ENCODE measurements at regions not wholly inside any gene's neighbourhood (a gene's known extent, or its start where the extent isn't known, plus 50 kb on each side); places are given as distances from the start of the nearest gene placed in this dataset.

DNA sequence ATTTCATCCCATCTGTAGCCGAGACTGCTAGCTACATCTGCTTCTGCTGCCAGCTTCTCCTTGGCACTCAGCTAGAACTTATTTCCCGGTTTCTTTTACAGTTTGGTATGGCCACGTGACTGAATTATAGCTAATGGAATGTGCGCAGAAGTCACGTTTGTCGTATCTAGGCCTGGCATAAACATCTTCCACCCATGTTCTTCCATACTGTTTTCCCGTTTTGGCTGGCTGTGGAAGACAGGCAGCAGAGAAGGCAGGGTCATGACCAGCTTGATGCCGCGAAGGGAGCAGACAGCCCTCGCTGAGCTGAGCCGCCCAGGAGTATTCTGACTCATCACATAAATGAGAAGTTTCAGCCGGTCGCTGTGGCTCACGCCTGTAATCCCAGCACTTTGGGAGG is 186.7 kb downstream of the RFC3 start:
- DNase-seq = no peak

DNA sequence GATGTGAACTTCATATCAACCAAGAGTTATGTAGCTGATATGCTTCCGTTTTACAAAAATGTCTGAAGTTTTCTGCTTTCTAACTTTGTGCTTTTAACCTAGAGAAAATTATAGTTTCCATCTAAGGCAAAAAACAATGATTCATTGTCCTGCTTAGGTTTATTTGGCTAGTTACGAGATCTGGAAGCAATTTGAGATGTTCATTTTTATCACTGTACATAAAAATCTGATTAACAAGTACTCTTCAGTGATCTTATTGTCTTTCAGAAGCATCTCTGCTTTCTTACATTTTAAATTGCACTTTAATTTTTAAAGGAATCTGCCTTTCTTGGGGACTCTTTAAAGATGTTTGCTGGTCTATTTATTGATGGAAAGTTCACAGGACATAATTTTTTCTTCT is 188.1 kb downstream of the RFC3 start:
- DNase-seq = no peak

DNA sequence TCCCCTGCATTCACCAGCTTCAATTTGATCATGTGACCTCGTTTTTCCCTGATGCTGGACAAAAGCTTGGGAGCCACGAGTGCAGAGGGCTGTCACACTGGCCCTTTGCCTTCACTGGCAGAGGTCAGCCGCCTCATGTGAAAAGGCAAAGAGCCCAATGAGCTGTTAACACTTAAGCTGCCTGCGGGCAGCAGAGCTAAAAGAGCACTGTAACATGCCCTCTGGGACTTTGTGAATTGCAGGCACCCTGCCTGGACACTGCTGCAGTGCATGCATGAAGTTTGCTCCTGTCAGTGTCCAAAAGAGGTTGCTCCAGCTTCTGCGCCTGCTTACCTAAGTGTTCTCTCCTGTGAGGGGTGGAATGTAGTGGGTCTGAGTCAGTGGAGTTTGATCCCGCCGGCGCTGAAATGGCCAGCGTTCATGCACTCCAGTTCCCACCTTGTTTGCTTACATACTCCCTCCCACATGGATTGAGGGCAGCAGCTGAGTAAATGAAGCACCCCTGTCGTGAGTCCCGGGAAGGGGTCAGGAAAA is 193.7 kb downstream of the RFC3 start:
- no peak for DNase-seq

DNA sequence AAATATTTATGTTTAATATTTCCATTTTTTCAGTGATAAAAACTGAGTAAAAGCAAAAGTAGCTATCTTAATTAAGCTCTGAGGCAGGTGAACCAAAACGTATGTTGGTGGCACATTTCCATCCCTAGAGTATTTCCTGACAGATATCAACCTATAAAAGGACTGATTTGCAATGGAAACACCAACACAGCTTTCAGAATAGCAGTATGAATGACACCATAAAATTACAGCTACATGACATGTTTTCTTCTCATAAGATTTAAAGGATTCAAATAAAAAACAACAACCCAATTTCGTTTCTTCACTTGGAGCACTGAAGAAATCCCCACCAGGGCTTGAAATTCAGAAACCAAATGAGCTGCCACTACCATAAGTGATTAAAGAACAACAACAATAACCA is 194.4 kb downstream of the RFC3 start:
- no peak for DNase-seq

DNA sequence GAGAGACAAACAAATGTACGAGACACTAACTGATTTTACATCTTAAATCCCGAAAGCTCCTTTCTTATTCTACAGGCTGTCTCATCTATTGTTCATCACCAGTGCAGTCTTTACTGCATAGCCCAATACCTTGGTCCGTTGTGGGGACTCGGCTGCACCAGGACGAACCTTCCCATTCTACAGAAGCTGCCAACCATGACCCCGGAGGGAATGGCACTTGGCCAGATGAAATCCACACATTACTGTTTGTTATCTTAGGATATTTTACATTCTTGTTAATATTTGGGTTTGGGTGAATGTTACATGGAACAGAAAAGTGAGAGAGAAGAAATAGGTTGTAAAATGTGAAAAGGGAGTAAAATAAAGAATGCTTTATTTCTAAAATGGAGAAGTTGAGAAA is 195.1 kb downstream of the RFC3 start:
- no peak for DNase-seq

DNA sequence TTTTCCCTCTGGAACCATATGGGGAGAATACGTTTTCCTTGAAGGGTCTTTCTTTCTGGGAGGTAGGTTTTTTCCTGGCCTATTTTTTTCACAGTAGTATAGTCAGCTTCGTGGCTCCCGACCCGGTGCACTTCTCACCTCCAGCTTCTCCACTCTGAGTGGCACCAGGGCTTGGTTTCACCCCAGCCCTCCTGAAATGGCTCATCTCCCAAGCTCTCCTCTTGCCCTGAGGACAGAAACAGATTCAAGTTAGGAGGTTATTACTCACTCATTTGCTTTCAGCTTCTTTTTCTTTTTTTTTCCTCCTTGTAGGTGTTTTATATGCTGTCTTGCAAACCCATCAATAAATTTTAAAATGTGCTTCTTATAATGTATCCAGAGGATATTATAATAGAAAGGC is 199.3 kb downstream of the RFC3 start:
- DNase-seq = no peak

DNA sequence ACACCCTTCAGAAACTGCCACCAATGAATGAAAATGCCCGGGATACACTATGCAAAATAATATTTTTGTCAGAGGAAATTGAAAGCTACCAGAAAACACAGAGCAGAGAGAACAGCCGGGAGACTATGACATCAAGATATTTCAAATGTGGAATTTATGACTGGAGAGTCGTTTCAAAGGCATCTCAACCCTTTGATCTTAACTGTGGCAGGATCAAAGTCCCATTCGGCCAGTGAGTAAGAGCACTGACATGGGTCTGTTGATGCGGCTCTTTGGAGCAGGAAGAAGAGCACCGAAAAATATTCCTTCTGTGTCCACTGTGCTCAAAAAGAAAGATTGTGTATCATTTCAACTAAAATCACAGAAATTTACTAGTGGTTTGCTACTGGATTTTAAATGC is 201.9 kb downstream of the RFC3 start:
- no peak for DNase-seq

DNA sequence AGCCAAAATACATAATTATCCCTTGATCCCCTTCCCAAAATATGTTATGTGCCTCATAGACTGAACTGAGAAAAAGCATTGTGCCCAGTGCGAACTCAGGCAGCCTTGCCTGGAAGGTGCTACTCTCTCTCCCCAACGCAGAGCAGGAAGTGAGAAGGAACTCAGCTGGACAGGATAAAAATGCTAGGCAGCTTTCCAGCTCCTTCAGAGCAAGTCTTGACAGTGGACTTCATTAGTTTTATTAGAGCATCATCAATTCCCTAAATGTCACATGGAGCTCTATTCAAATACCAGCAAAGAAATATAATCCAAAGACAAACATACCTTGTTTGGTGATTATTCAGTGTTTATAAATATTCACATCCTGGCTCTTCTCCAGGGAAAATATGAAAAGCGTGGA is 202.4 kb downstream of the RFC3 start:
- no peak for DNase-seq

DNA sequence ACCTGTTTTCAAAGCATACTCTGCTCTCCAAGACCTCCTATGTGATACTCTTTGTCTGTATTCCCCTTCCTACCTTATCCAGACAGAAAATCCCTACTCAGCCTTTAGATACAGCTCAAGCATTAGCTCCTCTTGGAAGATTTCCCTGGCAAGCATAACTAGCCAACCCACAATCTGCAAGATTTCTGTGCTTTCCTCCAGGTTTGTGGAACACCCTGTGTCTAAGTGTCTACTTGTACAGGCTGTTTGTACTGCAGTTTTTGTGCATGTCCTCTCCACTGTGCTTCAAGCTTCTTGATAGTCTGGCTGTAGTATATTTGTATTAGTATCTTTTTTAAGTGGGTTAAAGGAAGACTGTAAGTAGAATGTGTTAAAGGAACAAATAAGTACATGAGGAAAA is 203.7 kb downstream of the RFC3 start:
- DNase-seq = no peak

DNA sequence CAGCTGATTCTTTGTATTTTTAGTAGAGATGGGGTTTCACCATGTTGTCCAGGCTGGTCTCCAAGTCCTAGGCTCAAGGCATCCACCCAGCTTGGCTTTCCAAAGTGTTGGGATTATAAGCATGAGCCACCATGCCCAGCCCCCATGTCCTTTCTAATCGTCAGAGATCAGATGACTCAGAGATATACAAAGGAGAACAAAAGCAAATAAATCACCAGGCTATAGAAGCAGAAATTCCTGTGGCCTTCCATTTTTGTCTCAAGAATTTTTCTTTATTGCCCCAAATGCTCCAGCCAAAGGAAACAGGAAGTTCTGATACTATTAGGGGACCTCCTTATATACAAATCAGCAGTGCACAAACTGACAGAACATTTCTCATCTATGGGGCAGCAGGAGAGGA is 207.8 kb downstream of the RFC3 start:
- no peak for DNase-seq

DNA sequence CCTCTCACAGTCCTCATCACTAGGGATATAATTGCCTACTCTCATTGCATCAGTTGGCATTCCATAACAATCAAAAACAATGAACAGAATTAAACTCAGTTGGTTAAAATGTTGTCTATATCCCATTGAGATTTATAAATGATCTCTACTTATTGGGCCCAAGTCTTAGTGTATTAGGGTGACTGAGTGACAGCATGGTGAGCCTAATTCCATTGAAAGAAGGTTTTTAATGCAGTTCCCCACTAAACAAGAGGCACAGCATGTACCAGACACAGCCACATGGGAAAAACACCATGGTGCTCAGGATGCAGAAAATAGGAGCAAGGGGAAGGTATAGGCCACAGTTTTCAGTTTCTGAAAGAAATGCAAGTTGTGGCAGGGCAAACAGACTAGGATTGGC is 208.4 kb downstream of the RFC3 start:
- DNase-seq = no peak

DNA sequence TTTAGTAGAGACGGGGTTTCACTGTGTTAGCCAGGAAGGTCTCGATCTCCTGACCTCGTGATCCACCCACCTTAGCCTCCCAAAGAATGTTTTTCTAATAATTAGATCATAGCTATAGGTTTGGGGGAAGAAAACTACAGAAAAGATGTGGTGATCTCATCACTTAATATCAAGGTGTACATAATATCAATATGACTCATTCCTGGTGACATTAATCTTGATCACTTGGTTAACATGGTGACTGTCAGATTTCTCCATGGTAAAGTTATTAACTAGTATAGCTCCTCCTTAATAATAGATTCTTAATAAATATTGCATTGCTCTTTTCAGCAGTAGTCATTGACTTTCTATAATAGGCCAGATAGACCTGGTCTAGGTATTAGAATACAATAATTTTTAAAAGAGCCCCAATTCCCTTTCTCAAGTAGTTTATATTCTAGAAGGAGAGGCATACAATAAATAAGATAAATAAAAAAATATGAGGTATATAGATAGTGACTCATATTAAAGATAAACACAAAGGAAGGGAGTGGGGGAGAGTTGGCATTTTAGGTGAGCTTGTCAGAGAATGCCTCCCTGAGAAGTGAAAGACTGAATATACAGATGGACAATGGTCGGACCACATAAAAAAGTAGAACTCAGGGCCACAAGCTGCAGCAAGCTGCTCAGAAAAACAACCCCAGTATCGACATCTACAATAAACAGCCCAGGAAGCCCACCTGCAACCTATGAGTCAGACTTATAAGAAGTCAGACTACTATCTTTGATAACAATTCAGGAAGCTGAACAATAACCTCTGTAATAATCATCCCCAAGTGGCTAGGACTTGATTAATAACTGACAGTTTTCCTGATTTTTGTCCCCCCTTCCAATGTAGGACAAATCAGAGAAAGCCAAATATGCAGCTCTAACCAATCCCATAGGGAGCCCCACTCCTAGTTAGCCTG is 210.8 kb downstream of the RFC3 start:
- DNase-seq = no peak

DNA sequence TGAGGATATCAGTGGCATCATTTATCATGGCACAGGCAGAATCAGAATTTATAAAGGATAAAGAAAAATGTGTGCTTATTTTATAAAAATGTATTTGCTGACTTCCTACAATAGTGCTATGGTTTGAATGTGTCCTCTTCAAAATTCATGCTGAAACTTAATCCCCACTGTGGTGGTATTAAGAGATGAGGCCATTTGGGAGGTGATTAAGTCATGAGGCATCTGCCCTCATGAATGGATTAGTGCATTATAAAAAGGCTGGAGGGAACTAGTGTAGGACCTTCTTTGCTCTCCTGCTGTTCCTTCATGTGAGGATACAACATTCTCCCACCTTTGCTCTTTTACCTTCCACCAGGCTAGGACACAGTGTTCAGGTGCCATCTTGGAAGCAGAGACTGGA is 212.8 kb downstream of the RFC3 start:
- no peak for DNase-seq

DNA sequence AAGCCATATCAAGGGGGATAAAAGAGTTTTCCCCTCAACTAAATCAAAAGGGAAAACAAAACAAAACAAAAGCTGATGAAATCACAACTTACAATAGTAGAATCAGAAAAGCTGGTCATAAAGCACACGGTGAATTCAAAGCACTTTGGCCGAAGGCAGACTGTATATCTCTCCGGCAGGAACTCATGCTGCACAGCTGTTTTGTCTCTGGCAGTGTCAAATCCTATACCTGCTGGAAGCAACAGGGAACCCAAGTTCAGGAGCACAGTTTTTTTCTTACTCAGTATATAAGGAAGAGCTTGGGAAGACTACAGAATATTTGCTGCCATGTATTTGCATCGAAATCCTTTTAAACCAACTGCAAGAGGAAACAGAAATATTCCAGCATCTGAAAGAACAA is 213.7 kb downstream of the RFC3 start:
- no peak for DNase-seq

DNA sequence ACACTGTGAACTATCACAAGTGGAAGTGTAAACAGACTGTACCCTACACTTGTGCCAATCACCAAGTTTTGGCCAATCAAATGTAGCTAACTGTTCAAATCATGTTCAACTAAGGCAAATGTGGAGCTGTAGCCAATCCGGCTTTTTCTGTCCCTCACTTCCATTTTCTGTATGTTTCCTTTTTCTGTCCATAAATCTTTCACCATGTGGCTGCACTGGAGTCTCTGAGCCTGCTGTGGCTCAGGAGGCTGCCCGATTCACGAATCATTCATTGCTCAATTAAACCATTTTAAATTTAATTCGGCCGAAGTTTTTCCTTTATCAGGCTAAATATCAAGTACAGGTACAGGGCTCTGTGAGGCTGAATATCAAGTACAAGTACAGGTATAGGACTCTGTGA is 216.5 kb downstream of the RFC3 start:
- no peak for DNase-seq

DNA sequence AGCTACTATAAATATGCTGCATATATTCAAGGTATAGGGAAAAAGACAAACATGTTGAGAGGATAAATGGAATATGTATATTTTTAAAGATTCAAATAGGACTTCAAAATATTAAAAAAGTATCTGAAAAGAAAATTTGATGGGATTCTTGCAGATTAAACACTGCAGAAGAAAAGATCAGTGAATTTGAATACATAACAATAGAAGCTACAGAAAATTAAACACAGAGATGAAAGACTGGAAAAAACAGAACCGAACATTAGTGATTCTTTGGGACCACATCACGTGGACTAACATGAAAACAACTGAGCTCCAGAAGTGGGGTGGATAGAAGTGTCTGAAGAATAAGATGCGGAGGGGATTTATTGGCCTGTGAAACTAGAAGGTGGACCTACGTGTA is 217.2 kb downstream of the RFC3 start:
- no peak for DNase-seq

DNA sequence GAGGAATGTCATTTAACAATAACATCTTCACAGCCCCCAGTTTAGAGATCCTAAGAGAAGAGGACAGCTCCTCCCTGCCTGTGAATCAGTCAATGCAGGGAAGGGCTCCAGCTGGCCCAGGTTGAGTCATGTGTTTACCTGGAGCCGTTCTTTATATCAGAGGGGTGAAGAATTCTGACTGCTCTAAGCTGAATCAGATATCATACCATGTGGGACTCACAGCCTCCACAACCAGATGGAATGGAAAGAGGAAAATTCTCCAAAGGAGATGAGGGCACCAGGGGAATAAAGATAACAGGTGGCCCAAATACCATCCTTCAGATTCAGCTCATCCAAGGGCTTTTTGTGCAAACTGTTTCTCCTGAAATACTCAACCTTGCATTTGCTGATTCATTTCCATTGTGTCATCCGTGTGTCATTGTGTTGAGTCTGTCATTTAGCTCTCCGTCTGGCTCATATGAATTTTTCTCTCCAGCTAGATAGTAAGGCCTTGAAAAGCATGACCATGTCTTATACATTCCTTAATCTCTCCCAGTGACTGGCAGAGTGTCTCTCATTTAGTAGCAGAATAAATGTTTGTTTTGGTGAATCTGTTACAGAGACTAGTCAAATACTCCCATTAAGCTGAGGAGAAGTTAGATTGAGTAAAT is 217.9 kb downstream of the RFC3 start:
- no peak for DNase-seq

DNA sequence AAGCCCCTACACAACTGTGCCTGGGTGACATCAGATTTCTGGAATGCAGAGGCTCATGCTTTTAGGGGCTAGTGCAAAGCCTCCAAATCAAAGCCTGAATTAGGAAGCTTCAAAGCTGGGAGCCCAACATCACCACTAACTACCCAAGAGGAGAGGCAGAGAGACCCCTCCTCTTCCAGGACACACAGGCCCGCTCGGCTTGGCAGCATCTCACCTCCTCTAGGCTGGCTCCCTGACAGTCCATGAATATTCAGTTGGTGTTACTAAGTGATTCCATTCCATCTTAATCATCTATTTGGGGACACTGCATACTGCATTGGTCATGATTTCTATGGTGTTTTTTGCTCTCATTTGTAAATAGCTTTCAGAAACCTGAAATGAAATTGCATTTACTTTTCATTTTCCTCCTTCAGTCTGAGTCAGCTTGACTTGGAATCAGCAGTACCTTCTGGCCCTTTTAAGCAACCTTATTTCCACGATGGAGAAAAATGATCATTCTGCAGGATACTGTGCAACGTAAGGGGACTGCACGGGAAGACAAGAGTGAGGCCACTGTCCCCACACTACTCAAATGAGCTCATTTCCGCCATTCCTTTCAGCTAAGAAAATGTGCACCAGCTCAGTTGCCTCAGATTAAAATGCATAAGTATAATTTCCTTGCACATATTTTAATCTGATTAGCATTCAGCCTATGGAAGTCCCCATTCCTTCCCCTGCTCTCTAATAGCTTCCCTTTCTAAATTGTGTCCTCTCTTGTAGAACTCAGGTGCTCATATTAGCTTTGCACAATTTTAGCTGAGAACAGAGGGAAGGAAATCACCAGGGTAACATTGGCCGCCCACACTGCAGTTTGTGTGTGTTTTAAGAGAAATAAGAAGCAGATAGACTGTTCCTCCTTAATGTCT is 219.9 kb downstream of the RFC3 start:
- DNase-seq = no peak

DNA sequence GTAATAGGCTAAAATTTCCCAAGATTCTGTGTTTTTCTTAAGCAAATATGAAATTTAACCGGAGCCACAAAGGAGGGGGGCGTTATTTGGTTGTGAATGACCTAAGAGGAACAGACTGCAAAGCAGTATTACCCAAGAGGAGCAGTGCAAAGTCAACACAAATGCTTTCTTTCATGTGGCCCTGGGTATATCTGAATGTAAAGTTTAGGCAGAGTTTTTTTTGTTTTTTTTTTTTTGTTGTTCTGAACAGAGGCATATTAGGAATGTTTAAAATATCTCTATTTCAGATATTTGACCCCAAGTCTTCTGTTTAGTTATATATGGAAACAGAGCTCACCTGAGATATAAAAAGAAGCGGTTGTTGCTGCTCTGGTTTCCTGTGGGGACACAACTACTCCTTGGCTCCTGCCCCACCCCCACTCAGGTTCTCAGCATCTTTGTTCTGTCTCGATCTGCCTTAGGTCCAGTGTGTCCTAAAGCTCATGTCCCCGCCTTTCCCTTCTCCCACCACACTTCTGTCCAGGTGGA is 220.7 kb downstream of the RFC3 start:
- DNase-seq = no peak

DNA sequence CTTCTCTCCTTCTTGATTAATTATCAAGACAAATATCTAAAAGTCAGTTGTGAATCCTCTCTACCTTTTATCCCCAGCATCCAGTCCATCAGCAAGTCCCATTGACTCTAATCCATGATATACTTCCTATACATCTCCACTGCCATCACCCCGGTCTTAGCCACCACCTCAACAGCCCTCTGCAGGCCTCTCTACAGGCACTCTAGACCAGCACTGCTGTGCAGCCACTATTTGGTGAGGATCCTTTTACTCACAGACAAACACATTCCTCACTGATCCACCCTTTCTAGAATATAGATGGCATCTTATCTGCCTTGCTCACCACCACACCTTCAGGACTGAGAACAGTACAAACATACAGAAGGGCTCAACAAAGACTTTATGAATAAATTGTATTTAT is 221.7 kb downstream of the RFC3 start:
- no peak for DNase-seq

DNA sequence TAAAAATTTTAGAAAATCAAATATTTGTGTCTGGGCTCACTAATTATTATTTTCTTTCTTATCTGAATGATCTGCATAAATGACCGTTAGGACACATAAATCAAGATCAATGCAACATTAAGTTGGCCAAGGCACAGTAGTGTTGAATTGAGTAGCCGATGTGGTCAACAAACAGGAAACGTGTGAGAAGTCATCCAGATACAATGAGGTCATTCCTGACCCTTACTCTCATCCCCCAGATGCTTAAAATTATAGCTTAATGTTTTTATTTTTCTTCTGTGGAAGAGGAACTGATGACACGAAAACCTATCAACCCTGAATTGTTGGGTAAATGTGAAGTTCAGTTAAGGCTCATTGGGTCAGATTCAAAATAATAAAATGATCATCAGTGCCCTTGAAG is 222.9 kb downstream of the RFC3 start:
- no peak for DNase-seq

DNA sequence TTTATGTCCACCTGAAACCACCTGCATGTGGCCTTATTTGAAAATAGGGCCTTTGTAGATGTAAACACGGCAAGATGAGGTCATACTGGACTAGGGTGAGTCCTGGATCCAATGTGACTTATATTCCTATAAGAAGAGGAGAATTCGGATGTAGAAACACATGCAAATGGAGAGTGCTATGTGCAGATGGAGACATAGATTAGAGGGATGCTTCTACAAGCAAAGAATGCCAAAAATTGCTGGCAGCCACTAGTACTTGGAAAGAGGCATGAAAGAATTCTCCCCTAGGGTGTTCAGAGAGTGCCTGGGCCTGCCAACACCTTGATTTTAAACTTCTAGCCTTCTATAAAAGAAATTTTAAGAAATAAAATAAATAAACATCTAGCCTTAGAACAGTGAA is 226.1 kb downstream of the RFC3 start:
- DNase-seq = no peak

DNA sequence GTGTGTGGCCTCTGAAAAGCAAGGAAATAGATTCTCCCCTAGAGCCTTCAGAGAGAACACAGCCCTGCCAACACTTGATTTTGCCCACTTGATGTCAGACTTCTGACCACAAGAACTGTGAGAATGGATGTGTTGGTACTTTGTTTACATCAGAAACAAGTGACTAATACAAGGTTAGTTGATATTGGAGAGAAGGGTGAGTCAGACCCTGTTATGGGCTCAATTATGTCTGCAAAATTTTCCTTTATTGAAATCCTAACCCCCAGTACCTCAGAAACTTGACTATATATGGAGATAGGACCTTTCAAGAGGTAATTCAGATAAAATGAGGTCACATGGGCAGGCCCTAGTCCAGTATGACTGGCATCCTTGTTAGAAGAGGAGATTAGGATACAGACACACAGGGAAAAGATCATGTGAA is 226.7 kb downstream of the RFC3 start:
- no peak for DNase-seq

Measured in CD4-positive, alpha-beta T cell treated with Interleukin-12 subunit alpha and Interleukin-12 subunit beta, for 1 hour (primary cell).